ENCODE measurements at regions not wholly inside any gene's neighbourhood (a gene's known extent, or its start where the extent isn't known, plus 50 kb on each side); places are given as distances from the start of the nearest gene placed in this dataset.

GRCh38 chr15:61383421-61383820, 154.3 kb upstream of the RORA start:
- no peak for TF ChIP-seq POLR2A (IDR thresholded peaks at IDR 0.05)
- TF ChIP-seq, protein P1, sequence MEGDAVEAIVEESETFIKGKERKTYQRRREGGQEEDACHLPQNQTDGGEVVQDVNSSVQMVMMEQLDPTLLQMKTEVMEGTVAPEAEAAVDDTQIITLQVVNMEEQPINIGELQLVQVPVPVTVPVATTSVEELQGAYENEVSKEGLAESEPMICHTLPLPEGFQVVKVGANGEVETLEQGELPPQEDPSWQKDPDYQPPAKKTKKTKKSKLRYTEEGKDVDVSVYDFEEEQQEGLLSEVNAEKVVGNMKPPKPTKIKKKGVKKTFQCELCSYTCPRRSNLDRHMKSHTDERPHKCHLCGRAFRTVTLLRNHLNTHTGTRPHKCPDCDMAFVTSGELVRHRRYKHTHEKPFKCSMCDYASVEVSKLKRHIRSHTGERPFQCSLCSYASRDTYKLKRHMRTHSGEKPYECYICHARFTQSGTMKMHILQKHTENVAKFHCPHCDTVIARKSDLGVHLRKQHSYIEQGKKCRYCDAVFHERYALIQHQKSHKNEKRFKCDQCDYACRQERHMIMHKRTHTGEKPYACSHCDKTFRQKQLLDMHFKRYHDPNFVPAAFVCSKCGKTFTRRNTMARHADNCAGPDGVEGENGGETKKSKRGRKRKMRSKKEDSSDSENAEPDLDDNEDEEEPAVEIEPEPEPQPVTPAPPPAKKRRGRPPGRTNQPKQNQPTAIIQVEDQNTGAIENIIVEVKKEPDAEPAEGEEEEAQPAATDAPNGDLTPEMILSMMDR (IDR thresholded peaks at IDR 0.05), result no peak
